GM10266 (cell line): ENCODE measurements at regions not wholly inside any gene's neighbourhood (a gene's known extent, or its start where the extent isn't known, plus 50 kb on each side); places are given as distances from the start of the nearest gene placed in this dataset.

Experiments used
- DNase-seq: peaks from one replicate; pipeline ENCODE4 v3.0.0; 2012; ENCODE audit errors: extremely low spot score
- CTCF ChIP-seq: IDR thresholded peaks from 2 replicates; pipeline ENCODE4 v1.5.1; 2012; ENCODE audit warnings: mild to moderate bottlenecking, low read depth; ENCODE audit not compliant: control insufficient read depth, insufficient read depth; ENCODE audit errors: missing control alignments

- no peak for TF ChIP-seq CTCF
- DNase-seq = no peak
These were observed 482.5 kb downstream of the ZNF536 start for GRCh38 chr19:30854661-30855060.

- no peak for TF ChIP-seq CTCF
- no peak for DNase-seq
These were observed 482.0 kb downstream of the ZNF536 start for GRCh38 chr19:30854207-30854606.

- no peak for TF ChIP-seq CTCF
- DNase-seq = no peak
These were observed 480.9 kb downstream of the ZNF536 start for GRCh38 chr19:30853036-30853435.

- no peak for TF ChIP-seq CTCF
- DNase-seq = no peak
These were observed 480.0 kb downstream of the ZNF536 start for GRCh38 chr19:30852168-30852567.

GRCh38 chr19:30851646-30852045, 479.5 kb downstream of the ZNF536 start:
- DNase-seq = no peak
- TF ChIP-seq CTCF = no peak

- no peak for DNase-seq
- no peak for TF ChIP-seq CTCF
These were observed 476.6 kb downstream of the ZNF536 start for GRCh38 chr19:30848636-30849425.

GRCh38 chr19:30846102-30846501, 473.9 kb downstream of the ZNF536 start:
- no peak for TF ChIP-seq CTCF
- no peak for DNase-seq
